Anterior cingulate cortex (tissue), 58 donors: ENCODE measurements at regions not wholly inside any gene's neighbourhood (a gene's known extent, or its start where the extent isn't known, plus 50 kb on each side); places are given as distances from the start of the nearest gene placed in this dataset.

Experiments used
- DNase-seq, 58 donors: peaks; one replicate each; lab custom pipeline; 2025; lab: John Stamatoyannopoulos, UW

GRCh38 chr2:121033461-121033996, 251.5 kb downstream of the TFCP2L1 start:
- DNase-seq, result no peak

DNA sequence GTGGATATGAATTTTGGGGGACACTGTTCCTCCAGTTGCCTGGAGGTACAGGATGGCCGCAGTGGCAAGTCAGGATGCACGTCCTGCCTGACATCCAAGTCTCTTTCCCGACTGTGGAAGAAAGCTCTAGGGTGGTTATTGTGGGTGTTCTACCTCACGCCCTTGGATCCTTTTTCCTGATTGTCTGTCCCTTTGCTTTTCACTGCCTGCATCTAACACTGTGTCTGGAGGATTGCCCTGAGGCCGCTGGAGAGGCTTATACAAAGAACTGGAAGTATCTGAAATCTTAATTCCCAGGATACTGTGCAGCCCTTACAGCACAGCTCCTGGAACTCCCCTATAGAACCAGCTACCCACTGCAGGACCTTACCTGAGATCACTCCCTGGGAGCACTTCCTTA, 250.5 kb downstream of the TFCP2L1 start:
- no peak for DNase-seq

- DNase-seq, result no peak
Measured at GRCh38 chr2:121036226-121036692, 248.7 kb downstream of the TFCP2L1 start.

- DNase-seq, result no peak
Measured at GRCh38 chr2:121037480-121037879, 247.5 kb downstream of the TFCP2L1 start.

GRCh38 chr2:121038031-121038430, 247.0 kb downstream of the TFCP2L1 start:
- no peak for DNase-seq

DNA sequence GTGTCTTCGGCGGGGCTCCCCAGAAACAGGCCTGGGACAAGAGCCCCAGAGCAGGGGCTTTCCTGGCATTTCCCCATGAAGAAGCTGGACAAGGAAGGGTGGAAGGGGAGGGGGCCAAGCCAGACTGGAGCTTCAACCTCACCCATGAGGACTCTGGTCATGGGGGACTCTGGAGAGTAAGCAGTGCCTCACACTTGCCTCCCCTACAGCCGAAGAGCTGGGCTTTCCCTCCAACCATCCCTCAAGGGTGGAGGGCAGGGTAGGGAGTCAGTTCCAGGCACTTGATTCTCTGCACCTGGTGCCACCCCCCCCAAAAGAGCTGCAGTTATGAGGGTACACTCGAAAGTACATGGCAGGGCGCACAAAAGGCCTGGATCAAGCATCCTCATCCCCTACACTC, 246.6 kb downstream of the TFCP2L1 start:
- no peak for DNase-seq

GRCh38 chr2:121038891-121039616, 245.9 kb downstream of the TFCP2L1 start:
- no peak for DNase-seq

DNA sequence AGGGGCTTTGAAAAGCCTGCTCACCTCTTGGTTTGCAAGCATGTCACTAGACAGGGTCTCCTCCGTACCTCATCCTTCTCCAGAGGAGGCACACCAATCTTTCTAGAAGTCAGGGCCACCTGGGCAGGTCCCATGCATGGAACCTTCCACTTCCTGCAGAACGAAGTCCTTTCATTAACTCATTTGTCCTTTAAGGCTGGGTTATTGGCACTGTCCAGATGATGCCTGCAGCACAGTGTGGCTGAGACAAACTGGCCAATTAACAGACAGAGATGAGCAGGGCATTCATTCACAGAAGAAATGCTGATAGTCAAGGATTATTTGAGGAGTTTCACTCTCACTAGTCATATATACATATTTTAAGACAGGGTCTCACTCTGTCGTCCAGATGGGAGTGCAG, 245.3 kb downstream of the TFCP2L1 start:
- no peak for DNase-seq

DNA sequence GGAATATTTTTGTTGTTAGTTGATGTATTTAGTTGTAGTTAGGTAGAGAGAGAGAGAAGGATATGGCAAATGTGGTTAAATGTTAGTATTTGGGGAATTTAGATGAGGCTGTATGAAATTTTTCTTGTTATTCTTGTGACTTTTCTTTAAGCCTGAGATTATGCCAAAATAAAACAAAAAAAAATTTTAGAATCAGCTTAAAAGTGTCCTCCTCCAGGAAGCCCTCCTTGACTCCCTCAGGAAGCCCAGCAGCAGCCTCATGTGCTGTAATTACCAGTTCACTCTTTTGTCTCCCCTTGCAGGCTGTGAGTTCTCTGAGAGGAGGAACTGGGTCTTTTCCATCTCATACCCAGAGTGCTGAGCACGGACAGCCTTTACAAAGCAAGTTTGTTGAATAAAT, 243.5 kb downstream of the TFCP2L1 start:
- DNase-seq, result no peak

DNA sequence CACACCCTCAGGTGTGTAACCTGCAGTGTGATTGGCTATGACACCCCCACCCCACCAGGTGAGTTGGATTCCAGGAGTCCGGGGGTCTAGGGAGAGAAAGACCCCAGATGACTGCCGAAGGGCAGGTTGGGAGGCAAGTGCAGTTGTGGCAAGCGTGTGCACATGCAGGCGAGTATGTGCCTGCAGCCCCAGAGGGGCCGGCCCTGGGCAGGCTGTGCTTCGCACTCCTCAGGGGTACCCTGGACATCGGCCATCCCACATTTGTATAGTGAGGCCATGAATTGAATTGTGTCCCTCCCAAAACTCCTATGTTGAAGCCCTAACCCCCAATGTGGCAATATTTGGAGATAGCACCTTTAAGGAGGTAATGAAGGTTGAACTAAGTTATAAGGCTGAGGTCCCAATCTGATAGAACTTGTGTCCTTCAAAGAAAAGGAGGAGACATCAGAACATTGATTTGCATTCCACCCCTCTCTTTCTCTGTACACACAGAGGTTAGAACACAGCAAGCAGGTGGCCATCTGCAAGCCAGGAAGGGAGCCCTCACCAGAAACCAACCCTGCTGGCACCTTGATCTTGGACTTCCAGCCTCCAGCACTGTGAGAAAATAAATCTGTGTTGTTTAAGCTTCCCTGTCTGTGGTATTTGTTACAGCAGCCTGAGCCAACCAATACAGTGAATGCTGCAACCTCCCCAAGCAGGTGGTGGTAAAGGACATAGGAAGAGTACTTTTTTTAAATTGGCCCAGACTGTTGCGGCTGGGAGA, 241.8 kb downstream of the TFCP2L1 start:
- DNase-seq, result no peak

- no peak for DNase-seq
Measured at GRCh38 chr2:121043827-121044222, 241.2 kb downstream of the TFCP2L1 start.

GRCh38 chr2:121044412-121044811, 240.6 kb downstream of the TFCP2L1 start:
- DNase-seq, result no peak

DNA sequence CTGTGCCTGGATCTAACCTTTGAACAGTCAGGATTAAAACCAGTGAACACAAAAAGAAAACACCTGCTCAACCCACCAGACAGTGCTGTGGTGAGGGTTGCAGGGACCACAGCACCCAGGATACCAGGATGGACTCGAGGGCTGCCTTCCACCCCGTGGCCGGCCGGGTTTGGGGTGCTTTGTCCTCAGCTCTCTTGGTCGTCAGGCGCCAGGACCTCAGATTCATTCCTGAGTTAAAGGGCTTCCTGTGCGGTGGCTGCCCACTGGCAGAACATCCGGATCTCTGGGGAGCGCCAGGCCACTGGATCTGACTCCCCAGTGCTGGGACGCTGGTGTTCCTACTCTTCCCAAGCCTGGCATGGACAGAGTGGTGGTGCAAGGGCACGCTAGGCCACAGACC, 239.8 kb downstream of the TFCP2L1 start:
- DNase-seq, result no peak

DNA sequence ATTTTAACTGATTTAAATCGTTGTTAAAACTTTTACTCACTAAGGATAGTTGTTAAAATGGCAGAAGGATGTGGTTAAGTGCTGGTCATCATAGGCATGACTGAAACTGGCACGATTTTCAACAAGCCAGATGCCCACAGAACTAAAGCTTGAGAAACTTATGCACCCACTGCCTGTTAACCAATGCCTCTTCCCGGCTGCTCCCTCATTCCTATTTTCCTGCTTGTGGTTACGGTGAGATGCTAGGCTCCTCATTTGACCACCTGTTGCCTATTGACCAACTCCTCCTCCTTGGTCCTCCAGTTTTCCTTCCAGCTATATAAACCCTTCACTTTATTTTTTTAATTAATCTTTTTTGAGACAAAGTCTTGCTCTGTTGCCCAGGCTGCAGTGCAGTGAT, 238.7 kb downstream of the TFCP2L1 start:
- DNase-seq, result no peak

- no peak for DNase-seq
Measured at GRCh38 chr2:121047383-121047782, 237.6 kb downstream of the TFCP2L1 start.

DNA sequence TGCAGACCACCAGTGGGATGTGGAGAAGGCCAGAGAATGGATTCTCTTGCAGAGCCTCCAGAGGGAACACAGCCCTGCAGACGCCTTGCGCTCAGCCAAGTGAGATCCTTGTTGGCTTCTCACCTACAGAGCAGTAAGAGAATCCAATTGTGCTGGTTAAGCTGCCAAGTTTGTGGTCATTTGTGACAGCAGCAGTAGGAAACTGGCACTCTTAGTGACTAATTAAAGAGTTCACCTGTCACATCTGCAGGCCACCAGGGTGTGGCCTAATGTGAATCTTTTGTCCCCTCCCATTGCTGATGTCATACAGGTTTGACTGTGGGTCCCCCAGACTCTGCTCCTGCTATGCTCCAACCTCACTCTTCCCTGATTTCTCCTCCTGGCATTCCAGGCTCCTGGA, 235.9 kb downstream of the TFCP2L1 start:
- no peak for DNase-seq

DNA sequence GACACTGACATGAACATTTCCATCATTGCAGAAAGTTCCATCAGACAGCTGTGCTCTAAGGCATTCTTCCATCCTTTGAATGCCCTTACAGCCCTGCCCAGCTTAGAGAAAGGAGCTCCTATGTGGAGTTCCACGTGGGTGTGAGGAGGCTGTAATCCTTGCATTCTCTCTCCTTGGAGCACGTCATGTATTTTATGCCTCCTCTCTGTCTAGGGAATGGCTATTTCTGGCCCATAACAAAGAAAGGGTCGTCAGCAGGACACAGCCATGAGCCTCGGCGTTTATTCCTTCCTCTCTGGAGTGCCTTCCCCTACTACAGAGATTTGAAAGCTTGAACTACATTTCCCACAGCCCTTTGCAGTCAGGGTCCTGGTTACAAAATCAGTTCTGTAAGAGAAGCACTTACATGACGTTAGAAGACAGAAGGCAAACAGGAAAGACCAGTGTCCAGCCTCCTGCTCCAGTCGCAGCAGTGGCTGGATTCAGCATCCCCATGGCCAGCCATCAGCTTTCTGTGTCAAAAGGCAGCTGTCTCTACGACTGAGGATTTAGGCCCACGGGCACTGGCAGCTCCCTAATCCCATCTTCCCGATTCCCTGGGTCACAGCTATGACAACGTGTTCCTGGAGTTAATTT, 234.9 kb downstream of the TFCP2L1 start:
- DNase-seq, result no peak

DNA sequence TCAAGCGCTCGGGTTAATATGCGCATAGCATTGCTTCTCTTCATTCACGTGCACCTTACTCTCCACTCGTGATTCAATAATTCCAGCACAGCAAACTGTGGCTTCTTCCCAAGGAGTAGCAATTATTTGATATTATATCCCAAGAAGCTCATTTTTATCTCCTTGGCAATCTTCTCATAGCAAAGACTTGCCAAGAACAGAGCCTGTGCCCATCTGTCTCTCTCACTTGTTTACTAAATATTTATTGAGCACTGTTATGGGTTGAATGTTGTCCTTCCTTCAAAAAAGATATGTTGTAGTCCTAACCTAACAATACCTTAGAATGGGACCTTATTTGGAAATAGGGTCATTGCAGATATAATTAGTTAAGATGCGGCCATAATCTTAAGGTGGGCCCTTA, 233.7 kb downstream of the TFCP2L1 start:
- no peak for DNase-seq

DNA sequence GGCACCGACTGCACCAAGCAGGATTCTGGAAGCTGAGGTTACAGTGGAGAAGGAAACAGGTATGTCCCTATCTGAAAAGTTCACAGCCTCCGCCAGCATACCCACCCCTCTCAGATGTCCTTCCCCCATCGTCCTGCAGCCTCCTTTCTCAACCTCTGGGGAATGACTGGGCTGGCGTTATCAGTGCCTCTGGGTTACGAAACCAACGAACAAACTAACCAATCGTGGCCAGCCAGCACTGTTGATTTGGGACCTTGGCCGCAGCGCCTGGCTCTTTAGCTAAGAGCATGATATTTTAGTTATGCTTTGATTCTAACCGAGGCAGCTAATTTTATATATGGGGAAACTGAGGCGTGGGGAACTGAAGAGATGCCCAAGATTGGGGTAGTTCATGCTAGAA, 233.0 kb downstream of the TFCP2L1 start:
- no peak for DNase-seq

- no peak for DNase-seq
Measured at GRCh38 chr2:121052521-121052920, 232.5 kb downstream of the TFCP2L1 start.

- DNase-seq, result no peak
Measured at GRCh38 chr2:121055088-121055487, 229.9 kb downstream of the TFCP2L1 start.
